Liver (tissue), 7 donors: ENCODE measurements at regions not wholly inside any gene's neighbourhood (a gene's known extent, or its start where the extent isn't known, plus 50 kb on each side); places are given as distances from the start of the nearest gene placed in this dataset.

Experiments
- DNase-seq: peaks from one replicate; pipeline ENCODE4 v3.0.0-alpha.2; 2017; ENCODE audit warnings: low spot score
- H3K27ac ChIP-seq, 2 donors: one replicate each; pipeline ENCODE4 v1.7.0; 2013; ENCODE audit warnings: inconsistent platforms in 2 of 2, low read length in 2 of 2, control low read depth in 1 of 2, low read depth in 1 of 2, mild to moderate bottlenecking in 1 of 2
- H3K27me3 ChIP-seq, 4 donors: one replicate each; pipeline versions ENCODE4 v1.6.1 to v1.7.0; 2013; ENCODE audit warnings: low read length in 3 of 4, inconsistent platforms in 1 of 4, mild to moderate bottlenecking in 1 of 4, moderate library complexity in 1 of 4; ENCODE audit not compliant: control insufficient read depth in 4 of 4, insufficient read depth in 4 of 4
- H3K36me3 ChIP-seq, 4 donors: one replicate each; pipeline versions ENCODE4 v1.6.1 to v1.7.0; 2013; ENCODE audit warnings: low read length in 3 of 4, mild to moderate bottlenecking in 3 of 4, low read depth in 1 of 4, moderate library complexity in 1 of 4; ENCODE audit not compliant: control insufficient read depth in 4 of 4, insufficient read depth in 3 of 4
- H3K4me1 ChIP-seq, 4 donors: one replicate each; pipeline versions ENCODE4 v1.6.1 to v1.7.0; 2013; ENCODE audit warnings: low read length in 3 of 4, mild to moderate bottlenecking in 3 of 4, moderate library complexity in 1 of 4; ENCODE audit not compliant: control insufficient read depth in 4 of 4, insufficient read depth in 4 of 4
- H3K4me3 ChIP-seq, 3 donors: one replicate each; pipeline versions ENCODE4 v1.6.1 to v1.7.0; 2013; ENCODE audit warnings: low read length in 3 of 3, control low read depth in 1 of 3, low read depth in 1 of 3, mild to moderate bottlenecking in 1 of 3
- H3K9ac ChIP-seq, 2 donors: one replicate each; pipeline ENCODE4 v1.7.0; 2013; ENCODE audit warnings: low read length in 2 of 2, mild to moderate bottlenecking in 2 of 2, moderate library complexity in 2 of 2, control low read depth in 1 of 2, low read depth in 1 of 2
- H3K9me3 ChIP-seq, 4 donors: one replicate each; pipeline versions ENCODE4 v1.6.1 to v1.7.0; 2013; ENCODE audit warnings: low read length in 3 of 4; ENCODE audit not compliant: control insufficient read depth in 4 of 4
- FOXA1 ChIP-seq: IDR thresholded peaks from 2 replicates; pipeline ENCODE4 v1.6.1; 2016; ENCODE audit warnings: antibody characterized with exemption
- FOXA2 ChIP-seq: IDR thresholded peaks from 2 replicates; pipeline ENCODE4 v1.6.1; 2016; ENCODE audit warnings: antibody characterized with exemption
- GABPA ChIP-seq, 2 donors: IDR thresholded peaks in 1 of 2; conservative IDR thresholded peaks in 1 of 2; 2 replicates each; pipeline ENCODE4 v1.6.1; 2016; ENCODE audit warnings: antibody characterized with exemption in 2 of 2, mild to moderate bottlenecking in 1 of 2, moderate library complexity in 1 of 2
- HNF4A ChIP-seq, 2 donors: conservative IDR thresholded peaks; 2 replicates each; pipeline ENCODE4 v1.6.1; 2016; ENCODE audit warnings: antibody characterized with exemption in 2 of 2, mild to moderate bottlenecking in 2 of 2
- HNF4G ChIP-seq: IDR thresholded peaks from 2 replicates; pipeline ENCODE4 v1.6.1; 2016; ENCODE audit warnings: antibody characterized with exemption
- JUND ChIP-seq, 2 donors: IDR thresholded peaks; 2 replicates each; pipeline ENCODE4 v1.6.1; 2016; ENCODE audit warnings: antibody characterized with exemption in 2 of 2
- MAX ChIP-seq: IDR thresholded peaks from 2 replicates; pipeline ENCODE4 v1.6.1; 2016; ENCODE audit warnings: antibody characterized with exemption
- NR2F2 ChIP-seq: IDR thresholded peaks from 2 replicates; pipeline ENCODE4 v1.6.1; 2016; ENCODE audit warnings: antibody characterized with exemption
- RAD21 ChIP-seq, 2 donors: IDR thresholded peaks; 2 replicates each; pipeline ENCODE4 v1.6.1; 2016; ENCODE audit warnings: antibody characterized with exemption in 2 of 2, mild to moderate bottlenecking in 2 of 2
- REST ChIP-seq: IDR thresholded peaks from 2 replicates; pipeline ENCODE4 v1.6.1; 2016; ENCODE audit warnings: antibody characterized with exemption, mild to moderate bottlenecking
- RXRA ChIP-seq, 2 donors: IDR thresholded peaks; 2 replicates each; pipeline ENCODE4 v1.6.1; 2017 to 2018; ENCODE audit warnings: antibody characterized with exemption in 2 of 2, mild to moderate bottlenecking in 1 of 2
- SP1 ChIP-seq: IDR thresholded peaks from 2 replicates; pipeline ENCODE4 v1.6.1; 2018; ENCODE audit warnings: antibody characterized with exemption, mild to moderate bottlenecking
- TAF1 ChIP-seq: conservative IDR thresholded peaks from 2 replicates; pipeline ENCODE4 v1.6.1; 2016; ENCODE audit warnings: antibody characterized with exemption, mild to moderate bottlenecking
- YY1 ChIP-seq: IDR thresholded peaks from 2 replicates; pipeline ENCODE4 v1.6.1; 2016; ENCODE audit warnings: antibody characterized with exemption, mild to moderate bottlenecking
- WGBS: extraction: QIAGEN DNeasy Blood & Tissue Kit; methylation state at CpG from one replicate; pipeline ENCODE4 v1.1.7; 2013; 5-methylcytosine and 5-hydroxymethylcytosine counted together
- TF ChIP-seq, protein P1 (sequence below): IDR thresholded peaks from 2 replicates; pipeline ENCODE4 v1.6.1; 2016; ENCODE audit warnings: antibody characterized with exemption
- TF ChIP-seq, protein P2 (sequence below): IDR thresholded peaks from 2 replicates; pipeline ENCODE4 v1.6.1; 2016; ENCODE audit warnings: antibody characterized with exemption
- donor health status: healthy.
- donor health status: healthy.
- donor health status: healthy.
- donor health status: healthy.

DNA sequence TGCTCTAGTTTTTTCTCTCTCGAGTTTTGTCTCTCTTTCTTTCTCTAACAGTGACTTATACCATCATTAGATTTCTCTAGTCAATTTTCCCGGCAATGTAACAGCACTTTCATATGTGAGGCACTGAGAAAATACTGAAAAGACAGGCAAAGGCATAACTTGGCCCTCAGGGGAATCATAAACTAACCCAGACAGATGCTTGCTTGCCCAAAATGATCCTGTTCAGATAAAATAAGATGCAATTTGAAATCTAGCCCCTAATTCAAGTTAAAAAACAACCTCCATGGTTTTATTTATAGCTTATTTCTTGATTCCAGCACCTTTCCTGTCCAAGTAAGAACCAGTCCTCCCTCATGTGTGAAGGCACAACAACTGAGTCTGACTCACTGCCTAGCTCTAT, 294.6 kb downstream of the GAS1 start (continued):
- TF ChIP-seq MAX = no peak
- TF ChIP-seq HNF4G = no peak
- TF ChIP-seq FOXA1 = no peak
- TF ChIP-seq, protein P1, sequence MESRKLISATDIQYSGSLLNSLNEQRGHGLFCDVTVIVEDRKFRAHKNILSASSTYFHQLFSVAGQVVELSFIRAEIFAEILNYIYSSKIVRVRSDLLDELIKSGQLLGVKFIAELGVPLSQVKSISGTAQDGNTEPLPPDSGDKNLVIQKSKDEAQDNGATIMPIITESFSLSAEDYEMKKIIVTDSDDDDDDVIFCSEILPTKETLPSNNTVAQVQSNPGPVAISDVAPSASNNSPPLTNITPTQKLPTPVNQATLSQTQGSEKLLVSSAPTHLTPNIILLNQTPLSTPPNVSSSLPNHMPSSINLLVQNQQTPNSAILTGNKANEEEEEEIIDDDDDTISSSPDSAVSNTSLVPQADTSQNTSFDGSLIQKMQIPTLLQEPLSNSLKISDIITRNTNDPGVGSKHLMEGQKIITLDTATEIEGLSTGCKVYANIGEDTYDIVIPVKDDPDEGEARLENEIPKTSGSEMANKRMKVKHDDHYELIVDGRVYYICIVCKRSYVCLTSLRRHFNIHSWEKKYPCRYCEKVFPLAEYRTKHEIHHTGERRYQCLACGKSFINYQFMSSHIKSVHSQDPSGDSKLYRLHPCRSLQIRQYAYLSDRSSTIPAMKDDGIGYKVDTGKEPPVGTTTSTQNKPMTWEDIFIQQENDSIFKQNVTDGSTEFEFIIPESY = no peak

- no peaks in the 10 kb centered on the region for H3K36me3 ChIP-seq
- H3K27ac ChIP-seq = no peak overlapping the region
- no peaks in the 10 kb centered on the region for H3K9me3 ChIP-seq
- no peaks in the 10 kb centered on the region for H3K4me1 ChIP-seq
- H3K9ac ChIP-seq = no peak overlapping the region
- TF ChIP-seq YY1 = no peak
- WGBS = 88% methylated on average over 4 of the region's 4 CpGs
- no peak for DNase-seq
- no peaks in the 10 kb centered on the region for H3K27me3 ChIP-seq
- no peak overlapping the region for H3K4me3 ChIP-seq
Observed at GRCh38 chr9:86649913-86650312, 295.7 kb upstream of the TUT7 start.

DNA sequence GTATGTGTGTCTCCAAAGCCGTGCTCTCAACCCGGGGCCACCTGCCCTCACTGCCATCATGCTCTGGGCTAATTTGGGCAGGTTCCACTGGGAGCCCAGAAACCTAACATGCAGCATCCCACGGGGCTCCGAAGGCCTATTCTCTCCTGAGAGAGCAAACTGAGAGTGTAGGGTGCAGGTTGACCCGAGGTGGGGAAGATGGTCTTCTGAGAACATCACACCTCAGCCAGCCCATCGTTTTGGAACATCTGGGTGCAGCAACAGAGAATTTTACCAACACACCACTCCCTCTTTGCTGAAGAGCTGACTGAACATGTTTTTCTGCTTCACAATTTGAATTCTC, 294.6 kb upstream of the TUT7 start:
- Histone ChIP-seq H3K36me3 (no peaks in the 10 kb centered on the region), H3K9me3 (no peaks in the 10 kb centered on the region), H3K27ac (no peak overlapping the region), H3K9ac (no peak overlapping the region), H3K4me3 (no peak overlapping the region), H3K4me1 (no peaks in the 10 kb centered on the region), H3K27me3 (no peaks in the 10 kb centered on the region)
- WGBS = 80% methylated on average over 6 of the region's 6 CpGs
- no peak for TF ChIP-seq SP1
- no peak for TF ChIP-seq GABPA (IDR thresholded peaks at IDR 0.05 in 1 of 2, conservative IDR thresholded peaks at IDR 0.05 in 1 of 2)
- DNase-seq = no peak

- no peak for DNase-seq
- no peaks in the 10 kb centered on the region for H3K4me1 ChIP-seq
- no peak overlapping the region for H3K4me3 ChIP-seq
- H3K27ac ChIP-seq = no peak overlapping the region
- WGBS = 93% methylated on average over 4 of the region's 4 CpGs
- TF ChIP-seq, protein P2, sequence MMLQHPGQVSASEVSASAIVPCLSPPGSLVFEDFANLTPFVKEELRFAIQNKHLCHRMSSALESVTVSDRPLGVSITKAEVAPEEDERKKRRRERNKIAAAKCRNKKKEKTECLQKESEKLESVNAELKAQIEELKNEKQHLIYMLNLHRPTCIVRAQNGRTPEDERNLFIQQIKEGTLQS = no peak
- no peak for TF ChIP-seq REST
- TF ChIP-seq SP1 = no peak
- no peak for TF ChIP-seq RAD21 (IDR thresholded peaks at IDR 0.05)
- TF ChIP-seq NR2F2 = no peak
- no peak for TF ChIP-seq FOXA2
- TF ChIP-seq RXRA (IDR thresholded peaks at IDR 0.05) = no peak
- TF ChIP-seq HNF4A (conservative IDR thresholded peaks at IDR 0.05) = no peak
- no peak for TF ChIP-seq TAF1
- TF ChIP-seq JUND (IDR thresholded peaks at IDR 0.05) = no peak
- no peak for TF ChIP-seq GABPA (IDR thresholded peaks at IDR 0.05 in 1 of 2, conservative IDR thresholded peaks at IDR 0.05 in 1 of 2)
- H3K27me3 ChIP-seq = no peaks in the 10 kb centered on the region
- no peaks in the 10 kb centered on the region for H3K9me3 ChIP-seq
- H3K9ac ChIP-seq = no peak overlapping the region
- no peaks in the 10 kb centered on the region for H3K36me3 ChIP-seq
Observed at GRCh38 chr9:86648156-86648827, 294.1 kb upstream of the TUT7 start.
